ENCODE measurements at regions not wholly inside any gene's neighbourhood (a gene's known extent, or its start where the extent isn't known, plus 50 kb on each side); places are given as distances from the start of the nearest gene placed in this dataset.

- Histone ChIP-seq H3K36me3 (no peaks in the 10 kb centered on the region), H3K4me1 (no peaks in the 10 kb centered on the region), H3K4me3 (no peak overlapping the region), H3K27me3 (no peaks in the 10 kb centered on the region), H3K9me3 (no peaks in the 10 kb centered on the region), H3K27ac (no peak overlapping the region)
- DNase-seq (no peak), ATAC-seq (no peak)
- intact Hi-C loops (cut with DNase I) = no loop called here
- TF ChIP-seq CTCF (IDR thresholded peaks at IDR 0.05) (no peak), POLR2A (IDR thresholded peaks at IDR 0.05) (no peak)
- 84 to 94% (median 89%) methylated on average over 1 of the region's 1 CpG for WGBS, 4 donors
Observed at GRCh38 chr18:40956213-40956612, 998.8 kb upstream of the PIK3C3 start.

DNA sequence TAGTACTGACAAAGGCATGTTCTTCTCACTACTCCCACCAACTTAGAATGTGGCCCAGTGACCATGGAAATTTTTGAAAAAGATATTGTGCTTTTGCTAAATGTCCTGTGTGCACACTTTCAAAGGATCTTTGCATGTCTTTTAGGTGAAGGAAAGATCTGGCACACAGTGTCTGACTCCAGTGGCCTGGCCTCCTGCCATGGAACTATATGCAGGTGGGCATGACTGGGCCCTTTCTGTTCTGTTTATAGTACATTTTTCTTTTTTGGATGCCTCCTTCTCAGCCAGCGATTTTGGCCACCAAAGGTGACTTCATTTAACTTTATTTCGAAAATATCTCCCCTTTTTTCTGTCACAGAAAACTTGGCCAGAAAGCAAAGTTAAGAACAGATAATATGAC is 999.7 kb upstream of the PIK3C3 start:
- H3K9me3 ChIP-seq = no peaks in the 10 kb centered on the region

DNA sequence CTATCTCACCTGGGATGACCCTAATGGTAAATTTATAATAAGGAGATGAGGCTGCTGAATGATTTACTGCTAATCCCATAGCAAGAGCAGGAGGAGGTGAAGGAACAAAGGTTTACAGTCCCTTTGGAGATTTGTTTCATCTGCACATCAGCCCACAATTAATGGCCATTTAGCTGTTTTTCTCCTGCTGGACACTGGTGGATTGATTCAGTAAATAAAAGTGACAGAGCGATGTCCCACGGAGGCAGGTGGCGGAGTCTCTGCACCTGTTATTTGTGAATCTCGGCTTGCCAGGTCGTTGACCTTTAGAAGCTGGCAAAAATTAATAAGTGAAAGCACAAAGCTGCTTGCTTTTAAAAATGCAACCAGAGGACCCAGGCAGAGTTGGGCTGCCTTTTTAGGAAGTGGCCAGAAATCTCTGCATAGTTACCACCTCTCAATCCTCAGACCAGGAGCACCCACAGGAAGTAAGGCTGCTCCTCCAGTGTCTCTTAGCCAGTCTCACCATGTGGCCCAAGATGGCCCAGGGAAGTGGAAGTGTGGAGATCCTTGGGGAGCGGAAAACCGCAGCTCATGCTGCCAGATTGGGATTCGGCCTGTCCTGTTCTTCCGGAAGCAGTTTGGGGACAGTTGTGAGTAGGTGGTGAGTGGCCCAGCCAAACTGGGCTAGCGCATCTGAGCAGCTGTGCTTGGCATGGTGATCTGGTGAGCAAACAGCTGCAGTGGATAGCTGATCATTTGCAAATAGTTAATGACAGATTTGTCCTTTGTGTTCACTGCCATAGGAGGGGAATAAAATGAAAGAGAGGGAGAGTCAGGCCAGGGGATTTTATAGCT is 1005.7 kb upstream of the PIK3C3 start:
- no peaks in the 10 kb centered on the region for H3K4me1 ChIP-seq

More for the DNA sequence above, 999.7 kb upstream of the PIK3C3 start:
- WGBS, 4 donors = 81 to 87% (median 85%) methylated on average over 2 of the region's 2 CpGs
- Histone ChIP-seq H3K27me3 (no peaks in the 10 kb centered on the region), H3K36me3 (no peaks in the 10 kb centered on the region), H3K27ac (no peak overlapping the region), H3K4me1 (no peaks in the 10 kb centered on the region), H3K4me3 (no peak overlapping the region)
- TF ChIP-seq CTCF (IDR thresholded peaks at IDR 0.05) (no peak), POLR2A (IDR thresholded peaks at IDR 0.05) (no peak)
- intact Hi-C loops (cut with DNase I) = no loop called here
- DNase-seq (no peak), ATAC-seq (no peak)

GRCh38 chr18:40944576-40944975 is 1010.5 kb upstream of the PIK3C3 start:
- Histone ChIP-seq H3K27ac (no peak overlapping the region), H3K9me3 (no peaks in the 10 kb centered on the region), H3K36me3 (no peaks in the 10 kb centered on the region), H3K4me1 (no peaks in the 10 kb centered on the region), H3K27me3 (no peaks in the 10 kb centered on the region), H3K4me3 (no peak overlapping the region)
- intact Hi-C loops (cut with DNase I) = no loop called here
- ATAC-seq (no peak), DNase-seq (no peak)
- no peak for TF ChIP-seq POLR2A (IDR thresholded peaks at IDR 0.05)
- no peak for TF ChIP-seq CTCF (IDR thresholded peaks at IDR 0.05)
- 42 to 51% (median 47%) methylated on average over 2 of the region's 2 CpGs for WGBS, 4 donors

More for the DNA sequence above, 1005.7 kb upstream of the PIK3C3 start:
- Histone ChIP-seq H3K27me3 (no peaks in the 10 kb centered on the region), H3K9me3 (no peaks in the 10 kb centered on the region), H3K4me3 (no peak overlapping the region), H3K27ac (no peak overlapping the region), H3K36me3 (no peaks in the 10 kb centered on the region)
- ATAC-seq = no peak
- DNase-seq = no peak
- intact Hi-C loops (cut with DNase I) = no loop called here
- 75 to 91% (median 90%) methylated on average over 9 to 10 of the region's 10 CpGs for WGBS, 4 donors
- TF ChIP-seq POLR2A (IDR thresholded peaks at IDR 0.05) (no peak), CTCF (IDR thresholded peaks at IDR 0.05) (no peak)
